GM12874 (cell line): ENCODE measurements at regions not wholly inside any gene's neighbourhood (a gene's known extent, or its start where the extent isn't known, plus 50 kb on each side); places are given as distances from the start of the nearest gene placed in this dataset.

Source experiments
- TF ChIP-seq, protein P1 (sequence below): IDR thresholded peaks from 2 replicates; pipeline ENCODE4 v1.5.1; 2011; ENCODE audit warnings: low read depth, mild to moderate bottlenecking, control low read depth, low read length, moderate library complexity; ENCODE audit not compliant: insufficient read depth

- TF ChIP-seq, protein P1, sequence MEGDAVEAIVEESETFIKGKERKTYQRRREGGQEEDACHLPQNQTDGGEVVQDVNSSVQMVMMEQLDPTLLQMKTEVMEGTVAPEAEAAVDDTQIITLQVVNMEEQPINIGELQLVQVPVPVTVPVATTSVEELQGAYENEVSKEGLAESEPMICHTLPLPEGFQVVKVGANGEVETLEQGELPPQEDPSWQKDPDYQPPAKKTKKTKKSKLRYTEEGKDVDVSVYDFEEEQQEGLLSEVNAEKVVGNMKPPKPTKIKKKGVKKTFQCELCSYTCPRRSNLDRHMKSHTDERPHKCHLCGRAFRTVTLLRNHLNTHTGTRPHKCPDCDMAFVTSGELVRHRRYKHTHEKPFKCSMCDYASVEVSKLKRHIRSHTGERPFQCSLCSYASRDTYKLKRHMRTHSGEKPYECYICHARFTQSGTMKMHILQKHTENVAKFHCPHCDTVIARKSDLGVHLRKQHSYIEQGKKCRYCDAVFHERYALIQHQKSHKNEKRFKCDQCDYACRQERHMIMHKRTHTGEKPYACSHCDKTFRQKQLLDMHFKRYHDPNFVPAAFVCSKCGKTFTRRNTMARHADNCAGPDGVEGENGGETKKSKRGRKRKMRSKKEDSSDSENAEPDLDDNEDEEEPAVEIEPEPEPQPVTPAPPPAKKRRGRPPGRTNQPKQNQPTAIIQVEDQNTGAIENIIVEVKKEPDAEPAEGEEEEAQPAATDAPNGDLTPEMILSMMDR, result no peak
These were observed 271.5 kb downstream of the TRIB2 start for GRCh38 chr2:12988279-12988678.

DNA sequence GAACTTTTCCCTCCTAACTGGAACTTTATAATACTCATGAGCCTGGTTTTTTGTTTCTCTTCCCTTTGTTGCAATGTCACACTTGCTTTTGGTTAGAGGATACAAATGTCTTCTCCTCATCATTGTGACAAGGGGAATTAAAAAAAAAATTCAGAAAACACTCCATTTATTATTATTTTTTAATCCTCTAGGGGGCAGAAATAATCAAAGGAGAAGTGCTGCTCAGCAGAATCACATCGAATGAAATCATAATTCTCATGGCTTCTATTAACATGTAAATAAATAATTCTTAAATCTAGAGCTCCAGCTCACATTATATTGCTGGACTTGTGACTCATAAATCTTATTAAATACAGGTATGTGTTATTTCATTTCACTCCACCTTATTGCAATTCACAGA, 273.8 kb downstream of the TRIB2 start:
- TF ChIP-seq, protein P1, result 0 out of 2 replicates have a peak, but pooled peaks have one; percentile 3

- TF ChIP-seq, protein P1, result no peak
These were observed 281.9 kb downstream of the TRIB2 start for GRCh38 chr2:12998685-12999084.

DNA sequence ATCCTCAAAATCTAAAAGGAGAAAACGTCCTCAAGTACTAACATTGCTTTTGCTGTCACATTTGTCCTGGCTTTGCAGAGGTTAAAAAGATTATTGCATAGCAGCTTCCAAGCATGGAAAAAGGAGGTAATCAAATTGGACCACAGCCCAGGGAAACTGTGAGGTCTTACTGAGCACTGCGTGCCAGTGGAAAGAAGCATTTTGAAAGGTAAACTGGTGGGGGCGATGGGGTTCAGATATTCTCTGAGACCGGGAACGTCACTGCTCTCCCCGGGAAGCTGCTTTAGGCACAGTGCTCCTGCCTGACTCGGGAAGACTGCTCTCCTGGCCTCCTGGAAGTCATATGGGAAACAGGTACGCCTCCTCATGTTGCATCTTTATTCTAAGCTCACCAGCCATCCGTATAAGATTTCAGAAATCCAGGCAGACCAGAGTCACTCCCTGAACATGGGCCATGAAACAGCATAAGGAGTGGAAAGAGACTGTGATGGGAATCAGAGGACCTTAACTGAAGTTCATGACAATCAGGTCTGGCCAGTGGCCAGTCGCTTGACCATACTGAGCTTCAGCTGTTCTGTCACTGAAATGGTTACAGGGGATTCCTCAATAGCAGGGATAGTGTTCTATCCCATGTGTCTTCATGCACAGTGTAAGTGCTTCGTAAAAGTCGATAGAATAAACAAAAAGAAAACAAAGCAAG, 284.1 kb downstream of the TRIB2 start:
- TF ChIP-seq, protein P1, result no peak

DNA sequence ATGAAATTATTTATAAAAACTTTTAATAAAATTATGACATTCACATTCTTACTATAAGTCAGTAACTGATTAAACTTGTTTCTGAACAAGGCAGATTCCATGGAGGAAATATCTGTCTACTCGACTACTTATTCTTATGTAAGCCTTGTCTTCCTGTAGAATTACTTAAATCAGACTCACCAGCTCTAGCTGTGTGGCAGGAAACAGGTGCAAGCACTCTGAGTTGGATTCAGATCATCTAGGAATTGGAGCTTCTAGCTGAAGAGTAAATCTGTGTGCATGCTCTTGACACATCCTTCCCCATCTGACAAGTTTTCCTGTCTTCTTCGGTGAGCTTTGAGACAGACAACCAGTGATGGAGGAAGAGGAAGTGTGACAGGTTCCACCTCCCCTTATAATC, 284.7 kb downstream of the TRIB2 start:
- TF ChIP-seq, protein P1, result no peak

DNA sequence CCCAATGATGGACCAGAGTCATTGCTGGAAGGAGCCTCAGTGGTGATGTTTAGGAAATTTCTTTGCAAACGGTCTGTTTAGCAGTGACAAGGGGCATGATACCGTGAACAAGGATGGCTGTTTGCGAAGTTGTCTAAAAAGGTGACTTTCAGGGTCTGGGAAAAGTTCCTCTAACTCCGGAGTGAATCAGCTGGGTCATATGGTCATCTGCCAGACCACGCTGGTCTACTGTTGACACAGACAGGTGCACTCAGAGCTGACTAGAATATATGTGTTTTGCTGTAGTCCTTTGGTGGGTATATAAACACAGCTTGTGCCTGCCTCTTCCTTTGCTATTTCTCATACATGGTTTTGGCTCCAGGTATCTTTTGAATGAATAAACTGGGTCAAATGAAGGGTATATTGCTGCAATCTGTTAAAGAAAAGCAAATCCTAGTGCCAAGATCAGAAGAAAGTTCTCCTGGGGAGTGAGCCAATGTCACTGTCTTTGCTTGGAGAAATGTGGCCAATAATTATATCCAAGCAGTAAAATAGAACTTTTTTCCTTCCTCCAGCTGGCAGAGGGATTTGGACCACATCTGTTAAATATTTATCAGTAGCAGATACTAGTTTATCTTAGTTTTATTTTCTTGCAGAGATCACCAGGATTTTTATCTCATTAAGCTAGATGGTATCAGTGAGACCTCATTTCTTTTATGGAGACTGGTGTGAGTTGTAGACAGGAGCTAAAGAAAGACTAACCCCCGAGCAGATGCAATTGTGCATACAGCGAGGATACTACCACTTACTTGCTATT, 286.0 kb downstream of the TRIB2 start:
- TF ChIP-seq, protein P1, result no peak

DNA sequence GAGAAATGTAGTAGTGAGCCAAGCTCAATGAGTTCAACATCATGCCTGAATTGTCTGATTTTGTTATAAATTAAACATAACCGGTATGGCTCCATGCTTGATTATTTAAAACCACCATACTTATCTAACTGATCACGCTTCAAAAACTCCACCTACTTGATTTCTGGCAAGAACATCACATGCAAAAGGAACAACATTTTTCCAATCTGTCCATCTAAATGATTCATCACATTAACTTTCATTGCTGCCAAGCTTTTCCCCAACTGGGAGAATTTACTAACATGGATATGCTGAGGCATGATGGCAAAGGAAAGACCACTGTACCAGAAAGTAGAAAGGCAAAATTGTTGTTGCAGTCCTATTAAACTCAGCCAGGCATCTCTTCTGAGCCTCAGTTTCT, 286.8 kb downstream of the TRIB2 start:
- TF ChIP-seq, protein P1, result no peak
